MCF 10A (cell line): ENCODE measurements at regions not wholly inside any gene's neighbourhood (a gene's known extent, or its start where the extent isn't known, plus 50 kb on each side); places are given as distances from the start of the nearest gene placed in this dataset.

Experiments used
- BruUV-seq: library from RNA; stranded (reverse); fragments of 400-500 nt; replicated peaks from 2 replicates; lab custom pipeline; 2021; lab: Mats Ljungman, UMichigan
- CTCF ChIA-PET: fragments of 300-600 bp; sonication (Branson Sonifier 250); formaldehyde crosslinking; extraction: SDS; loops from one replicate; lab custom pipeline; 2021; ENCODE audit warnings: antibody characterized with exemption, inconsistent platforms; lab: Yijun Ruan, JAX
- POLR2A ChIA-PET: fragments of 300-600, 350-650 bp; sonication (Branson Sonifier 250); formaldehyde crosslinking; extraction: SDS; loops from one replicate; lab custom pipeline; 2020; ENCODE audit warnings: antibody characterized with exemption, inconsistent platforms; lab: Yijun Ruan, JAX
- DNase-seq: peaks from one replicate; pipeline ENCODE4 v3.0.0-alpha.2; 2018; ENCODE audit not compliant: unreplicated experiment
- H3K27ac Mint-ChIP-seq: one replicate; pipeline ENCODE4 v1.8.0; 2022; ENCODE audit warnings: mild to moderate bottlenecking, low read depth, mixed read lengths; ENCODE audit not compliant: unreplicated experiment
- H3K27me3 Mint-ChIP-seq: one replicate; pipeline ENCODE4 v1.8.0; 2022; ENCODE audit warnings: mixed read lengths; ENCODE audit not compliant: insufficient read depth, unreplicated experiment
- H3K36me3 Mint-ChIP-seq: one replicate; pipeline ENCODE4 v1.8.0; 2022; ENCODE audit warnings: mild to moderate bottlenecking, moderate library complexity, mixed read lengths; ENCODE audit not compliant: insufficient read depth, unreplicated experiment
- H3K4me1 Mint-ChIP-seq: one replicate; pipeline ENCODE4 v1.8.0; 2022; ENCODE audit warnings: mixed read lengths; ENCODE audit not compliant: insufficient read depth, unreplicated experiment
- H3K4me3 Mint-ChIP-seq: one replicate; pipeline ENCODE4 v1.8.0; 2022; ENCODE audit warnings: mild to moderate bottlenecking, moderate library complexity, mixed read lengths; ENCODE audit not compliant: unreplicated experiment
- H3K9me3 Mint-ChIP-seq: one replicate; pipeline ENCODE4 v1.8.0; 2022; ENCODE audit warnings: mixed read lengths; ENCODE audit not compliant: unreplicated experiment
- intact Hi-C: fragments of 100-400 bp; cut with micrococcal nuclease; formaldehyde crosslinking; loops from 2 replicates; pipeline ENCODE4 v1.14.1; 2022
- TF ChIP-seq, protein P1 (sequence below): fragments of 200-600 bp; IDR thresholded peaks from one replicate; pipeline ENCODE4 v1.8.0; 2022; ENCODE audit warnings: antibody characterized with exemption, mild to moderate bottlenecking; ENCODE audit not compliant: unreplicated experiment

DNA sequence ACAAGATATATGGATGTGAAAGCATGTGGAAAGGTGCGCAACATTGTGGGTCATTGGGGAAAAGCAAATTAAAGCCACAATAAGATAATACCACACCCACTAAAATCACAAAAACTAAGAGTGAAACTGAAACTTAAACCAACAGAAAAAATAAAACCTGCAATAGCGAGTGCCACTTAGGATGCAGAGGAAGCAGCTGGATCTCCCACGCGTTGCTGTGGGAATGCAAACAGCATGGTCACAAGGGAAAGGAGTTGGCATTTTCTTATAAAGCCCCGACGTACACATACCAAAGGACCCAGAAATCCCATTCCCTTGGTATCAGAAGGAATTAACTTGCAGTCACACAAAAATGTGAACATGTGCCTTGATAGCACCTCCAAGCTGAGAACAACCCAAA, 712.0 kb downstream of the TBC1D22A start:
- no peaks in the 10 kb centered on the region for H3K9me3 Mint-ChIP-seq
- POLR2A ChIA-PET: interaction anchor here (1.1 to 1.8 kb wide), 2 partner anchors 12 to 14 kb away, joined by 3 to 4 read pairs; no protein-coding TSS in a partner anchor
- peaks cover 39% of the 10 kb centered on the region for H3K4me1 Mint-ChIP-seq
- peak overlapping the region; percentile 38 for H3K4me3 Mint-ChIP-seq
- peak overlapping the region; percentile 72 for H3K27ac Mint-ChIP-seq
- intact Hi-C loops: no loop called here
- TF ChIP-seq, protein P1, sequence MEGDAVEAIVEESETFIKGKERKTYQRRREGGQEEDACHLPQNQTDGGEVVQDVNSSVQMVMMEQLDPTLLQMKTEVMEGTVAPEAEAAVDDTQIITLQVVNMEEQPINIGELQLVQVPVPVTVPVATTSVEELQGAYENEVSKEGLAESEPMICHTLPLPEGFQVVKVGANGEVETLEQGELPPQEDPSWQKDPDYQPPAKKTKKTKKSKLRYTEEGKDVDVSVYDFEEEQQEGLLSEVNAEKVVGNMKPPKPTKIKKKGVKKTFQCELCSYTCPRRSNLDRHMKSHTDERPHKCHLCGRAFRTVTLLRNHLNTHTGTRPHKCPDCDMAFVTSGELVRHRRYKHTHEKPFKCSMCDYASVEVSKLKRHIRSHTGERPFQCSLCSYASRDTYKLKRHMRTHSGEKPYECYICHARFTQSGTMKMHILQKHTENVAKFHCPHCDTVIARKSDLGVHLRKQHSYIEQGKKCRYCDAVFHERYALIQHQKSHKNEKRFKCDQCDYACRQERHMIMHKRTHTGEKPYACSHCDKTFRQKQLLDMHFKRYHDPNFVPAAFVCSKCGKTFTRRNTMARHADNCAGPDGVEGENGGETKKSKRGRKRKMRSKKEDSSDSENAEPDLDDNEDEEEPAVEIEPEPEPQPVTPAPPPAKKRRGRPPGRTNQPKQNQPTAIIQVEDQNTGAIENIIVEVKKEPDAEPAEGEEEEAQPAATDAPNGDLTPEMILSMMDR: no peak
- no peaks in the 10 kb centered on the region for H3K36me3 Mint-ChIP-seq
- CTCF ChIA-PET: no interaction called here
- BruUV-seq: TSS peak; percentile 61
- no peak for DNase-seq
- H3K27me3 Mint-ChIP-seq: no peaks in the 10 kb centered on the region

DNA sequence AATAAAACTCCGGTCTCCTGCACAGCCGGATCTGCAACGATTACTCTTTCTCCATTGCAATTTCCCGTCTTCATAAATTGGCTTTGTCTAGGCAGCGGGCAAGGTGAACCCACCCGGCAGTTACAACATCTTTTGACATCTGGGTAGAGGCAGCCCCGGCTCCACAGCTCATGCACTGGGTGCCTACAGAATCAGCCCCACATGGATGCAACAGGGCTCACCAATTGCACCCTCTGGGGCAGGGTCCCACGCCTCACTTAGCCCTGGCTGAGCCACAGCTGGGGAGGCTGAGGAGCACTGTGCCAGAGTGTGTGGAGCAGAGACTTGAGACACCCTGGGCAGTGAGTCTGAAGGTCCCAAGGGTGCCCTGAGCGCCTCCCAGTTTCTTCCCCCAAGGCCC, 710.2 kb downstream of the TBC1D22A start:
- intact Hi-C loops: no loop called here
- TF ChIP-seq, protein P1: no peak
- POLR2A ChIA-PET: no interaction called here
- Mint-ChIP-seq H3K27me3 (no peaks in the 10 kb centered on the region), H3K4me3 (no peak overlapping the region), H3K27ac (peak overlapping the region; percentile 64), H3K36me3 (no peaks in the 10 kb centered on the region), H3K4me1 (peaks cover 39% of the 10 kb centered on the region), H3K9me3 (no peaks in the 10 kb centered on the region)
- no peak for DNase-seq
- CTCF ChIA-PET: no interaction called here
- no TSS peak for BruUV-seq

DNA sequence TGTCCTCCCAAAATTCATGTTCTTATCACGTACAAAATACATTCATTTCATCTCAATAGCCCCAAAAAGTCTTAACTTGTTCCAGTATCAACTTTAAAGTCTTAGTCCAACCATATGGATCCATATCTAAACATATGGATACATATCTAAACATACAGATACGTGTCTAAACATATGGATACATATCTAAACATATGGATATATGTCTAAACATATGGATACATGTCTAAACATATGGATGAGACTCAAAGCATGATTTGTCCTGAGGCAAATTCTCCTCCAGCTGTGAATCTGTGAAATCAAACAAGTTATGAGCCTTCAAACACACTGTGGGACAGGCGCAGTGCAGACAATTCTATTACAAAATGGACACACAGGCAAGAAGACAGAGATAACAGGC, 709.0 kb downstream of the TBC1D22A start:
- no peak overlapping the region for H3K4me3 Mint-ChIP-seq
- H3K4me1 Mint-ChIP-seq: peaks cover 36% of the 10 kb centered on the region
- ChIA-PET CTCF (no interaction called here), POLR2A (no interaction called here)
- TF ChIP-seq, protein P1: no peak
- H3K9me3 Mint-ChIP-seq: peaks cover 4% of the 10 kb centered on the region
- H3K27me3 Mint-ChIP-seq: no peaks in the 10 kb centered on the region
- intact Hi-C loops: no loop called here
- peak overlapping the region; percentile 19 for H3K27ac Mint-ChIP-seq
- H3K36me3 Mint-ChIP-seq: no peaks in the 10 kb centered on the region
- no peak for DNase-seq
- BruUV-seq: no TSS peak

DNA sequence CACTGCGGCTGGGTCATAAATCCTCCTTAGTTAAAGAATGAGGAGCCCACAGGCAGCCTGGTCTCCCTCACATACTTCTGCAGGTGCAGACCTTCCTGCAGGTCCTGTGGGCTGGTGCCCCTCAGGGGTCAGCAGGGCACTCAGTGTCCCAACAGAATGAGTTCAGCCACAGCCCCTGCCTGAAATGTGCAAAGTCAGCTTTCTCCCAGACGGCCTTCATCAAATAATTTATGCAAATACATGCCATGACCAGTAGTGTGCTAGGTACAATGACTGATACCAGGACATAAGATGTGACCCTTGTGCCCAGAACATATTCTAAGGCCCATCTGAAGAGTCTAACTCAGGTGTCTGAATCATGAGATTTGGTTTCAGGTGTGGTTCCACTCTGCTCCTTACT, 703.4 kb downstream of the TBC1D22A start:
- H3K9me3 Mint-ChIP-seq: peaks cover 16% of the 10 kb centered on the region
- intact Hi-C loops: no loop called here
- no peak for DNase-seq
- H3K27me3 Mint-ChIP-seq: no peaks in the 10 kb centered on the region
- H3K4me3 Mint-ChIP-seq: no peak overlapping the region
- ChIA-PET POLR2A (no interaction called here), CTCF (no interaction called here)
- BruUV-seq: no TSS peak
- TF ChIP-seq, protein P1: no peak
- no peaks in the 10 kb centered on the region for H3K4me1 Mint-ChIP-seq
- H3K36me3 Mint-ChIP-seq: peaks cover 10% of the 10 kb centered on the region
- no peak overlapping the region for H3K27ac Mint-ChIP-seq
